HG02852 (cell line): ENCODE measurements at regions not wholly inside any gene's neighbourhood (a gene's known extent, or its start where the extent isn't known, plus 50 kb on each side); places are given as distances from the start of the nearest gene placed in this dataset.
"Not testable (repeated sequence)": the region's sequence is repeated elsewhere in the genome, so short reads cannot be mapped to it uniquely, and the experiment has no call there.

Experiments used
- ATAC-seq: cut with Tn5 transposase; IDR thresholded peaks from one replicate; pipeline ENCODE4 v1.9.1; 2021; ENCODE audit warnings: mild to moderate bottlenecking, moderate library complexity; ENCODE audit not compliant: unreplicated experiment

- no peak for ATAC-seq
Measured at GRCh38 chr3:110436209-110436608, 635.4 kb upstream of the NECTIN3 start.

GRCh38 chr3:110440066-110440653 is 631.5 kb upstream of the NECTIN3 start:
- ATAC-seq, result not testable (repeated sequence)

- ATAC-seq, result no peak
Measured at GRCh38 chr3:110454066-110454465, 617.5 kb upstream of the NECTIN3 start.

- ATAC-seq, result no peak
Measured at GRCh38 chr3:110456001-110456400, 615.6 kb upstream of the NECTIN3 start.

GRCh38 chr3:110456438-110457138 is 615.0 kb upstream of the NECTIN3 start:
- ATAC-seq, result no peak

- ATAC-seq, result no peak
Measured at GRCh38 chr3:110457508-110457907, 614.1 kb upstream of the NECTIN3 start.

GRCh38 chr3:110459021-110459420 is 612.6 kb upstream of the NECTIN3 start:
- ATAC-seq, result no peak

GRCh38 chr3:110470310-110470709 is 601.3 kb upstream of the NECTIN3 start:
- no peak for ATAC-seq

GRCh38 chr3:110473405-110473804 is 598.2 kb upstream of the NECTIN3 start:
- no peak for ATAC-seq

- ATAC-seq, result no peak
Measured at GRCh38 chr3:110474397-110474796, 597.2 kb upstream of the NECTIN3 start.

GRCh38 chr3:110478377-110479054 is 593.1 kb upstream of the NECTIN3 start:
- ATAC-seq, result no peak

- ATAC-seq, result no peak
Measured at GRCh38 chr3:110479731-110480130, 591.9 kb upstream of the NECTIN3 start.

GRCh38 chr3:110485389-110485788 is 586.2 kb upstream of the NECTIN3 start:
- no peak for ATAC-seq

GRCh38 chr3:110487840-110488239 is 583.8 kb upstream of the NECTIN3 start:
- no peak for ATAC-seq

GRCh38 chr3:110491413-110491812 is 580.2 kb upstream of the NECTIN3 start:
- no peak for ATAC-seq

- ATAC-seq, result no peak
Measured at GRCh38 chr3:110492876-110493275, 578.7 kb upstream of the NECTIN3 start.

- ATAC-seq, result no peak
Measured at GRCh38 chr3:110493438-110494092, 578.1 kb upstream of the NECTIN3 start.

GRCh38 chr3:110494093-110494490 is 577.5 kb upstream of the NECTIN3 start:
- no peak for ATAC-seq

GRCh38 chr3:110494728-110495127 is 576.9 kb upstream of the NECTIN3 start:
- ATAC-seq, result no peak

GRCh38 chr3:110495201-110495927 is 576.3 kb upstream of the NECTIN3 start:
- no peak for ATAC-seq

- no peak for ATAC-seq
Measured at GRCh38 chr3:110504401-110504800, 567.2 kb upstream of the NECTIN3 start.
